ENCODE measurements at regions not wholly inside any gene's neighbourhood (a gene's known extent, or its start where the extent isn't known, plus 50 kb on each side); places are given as distances from the start of the nearest gene placed in this dataset.

GRCh38 chr12:76206677-76207072, 122.2 kb upstream of the NAP1L1 start:
- CTCF ChIA-PET = no interaction called here
- no peaks in the 10 kb centered on the region for H3K27me3 ChIP-seq (ENCODE audit: control insufficient read depth, insufficient read depth, low read length)
- no peak for TF ChIP-seq CTCF (IDR thresholded peaks at IDR 0.05; ENCODE audit: insufficient read depth, low read depth, low read length)
- POLR2A ChIA-PET = no interaction called here
- no peaks in the 10 kb centered on the region for H3K36me3 ChIP-seq (ENCODE audit: control insufficient read depth, insufficient read depth, low read length)
- H3K4me3 ChIP-seq (ENCODE audit: low read depth, low read length) = no peak overlapping the region
- no peak for DNase-seq (ENCODE audit: low read depth)

GRCh38 chr12:76206039-76206676, 121.7 kb upstream of the NAP1L1 start:
- no peaks in the 10 kb centered on the region for H3K36me3 ChIP-seq (ENCODE audit: control insufficient read depth, insufficient read depth, low read length)
- no peak for DNase-seq (ENCODE audit: low read depth)
- TF ChIP-seq CTCF (IDR thresholded peaks at IDR 0.05; ENCODE audit: insufficient read depth, low read depth, low read length) = no peak
- POLR2A ChIA-PET = no interaction called here
- H3K4me3 ChIP-seq (ENCODE audit: low read depth, low read length) = no peak overlapping the region
- no peaks in the 10 kb centered on the region for H3K27me3 ChIP-seq (ENCODE audit: control insufficient read depth, insufficient read depth, low read length)
- CTCF ChIA-PET = no interaction called here

- Histone ChIP-seq H3K27me3 (ENCODE audit: control insufficient read depth, insufficient read depth, low read length) (no peaks in the 10 kb centered on the region), H3K4me3 (ENCODE audit: low read depth, low read length) (no peak overlapping the region), H3K36me3 (ENCODE audit: control insufficient read depth, insufficient read depth, low read length) (no peaks in the 10 kb centered on the region)
- ChIA-PET CTCF (no interaction called here), POLR2A (no interaction called here)
- TF ChIP-seq CTCF (IDR thresholded peaks at IDR 0.05; ENCODE audit: insufficient read depth, low read depth, low read length) = no peak
- no peak for DNase-seq (ENCODE audit: low read depth)
These were observed 118.1 kb upstream of the NAP1L1 start for GRCh38 chr12:76202621-76203020.

GRCh38 chr12:76201758-76202157, 117.3 kb upstream of the NAP1L1 start:
- ChIA-PET POLR2A (no interaction called here), CTCF (interaction anchor here (1.3 kb wide), 1 partner anchor 43 kb away, joined by 3 read pairs; no protein-coding TSS in a partner anchor)
- Histone ChIP-seq H3K4me3 (ENCODE audit: low read depth, low read length) (no peak overlapping the region), H3K27me3 (ENCODE audit: control insufficient read depth, insufficient read depth, low read length) (no peaks in the 10 kb centered on the region), H3K36me3 (ENCODE audit: control insufficient read depth, insufficient read depth, low read length) (no peaks in the 10 kb centered on the region)
- no peak for DNase-seq (ENCODE audit: low read depth)
- no peak for TF ChIP-seq CTCF (IDR thresholded peaks at IDR 0.05; ENCODE audit: insufficient read depth, low read depth, low read length)

GRCh38 chr12:76201316-76201715, 116.8 kb upstream of the NAP1L1 start:
- ChIA-PET POLR2A (no interaction called here), CTCF (interaction anchor here (1.3 kb wide), 1 partner anchor 42 kb away, joined by 3 read pairs; no protein-coding TSS in a partner anchor)
- no peaks in the 10 kb centered on the region for H3K27me3 ChIP-seq (ENCODE audit: control insufficient read depth, insufficient read depth, low read length)
- H3K36me3 ChIP-seq (ENCODE audit: control insufficient read depth, insufficient read depth, low read length) = no peaks in the 10 kb centered on the region
- H3K4me3 ChIP-seq (ENCODE audit: low read depth, low read length) = no peak overlapping the region
- no peak for DNase-seq (ENCODE audit: low read depth)
- TF ChIP-seq CTCF (IDR thresholded peaks at IDR 0.05; ENCODE audit: insufficient read depth, low read depth, low read length) = no peak

Data from BJ (cell line).